Ishikawa (cell line): ENCODE measurements at regions not wholly inside any gene's neighbourhood (a gene's known extent, or its start where the extent isn't known, plus 50 kb on each side); places are given as distances from the start of the nearest gene placed in this dataset.

Experiments used
- CEBPB ChIP-seq: IDR thresholded peaks from 2 replicates; pipeline ENCODE4 v1.6.1; 2012
- CREB1 ChIP-seq: IDR thresholded peaks from 2 replicates; pipeline ENCODE4 v1.6.1; 2012; ENCODE audit warnings: low read depth
- EGR1 ChIP-seq: IDR thresholded peaks from 2 replicates; pipeline ENCODE4 v1.6.1; 2012
- EP300 ChIP-seq: IDR thresholded peaks from 2 replicates; pipeline ENCODE4 v1.6.1; 2012; ENCODE audit warnings: borderline replicate concordance
- FOXM1 ChIP-seq: IDR thresholded peaks from 2 replicates; pipeline ENCODE4 v1.6.1; 2012; ENCODE audit warnings: low read depth, borderline replicate concordance
- NFIC ChIP-seq: IDR thresholded peaks from 2 replicates; pipeline ENCODE4 v1.6.1; 2012
- RAD21 ChIP-seq: IDR thresholded peaks from 2 replicates; pipeline ENCODE4 v1.6.1; 2012; ENCODE audit warnings: low read depth
- TAF1 ChIP-seq: IDR thresholded peaks from 2 replicates; pipeline ENCODE4 v1.6.1; 2012; ENCODE audit warnings: low read depth, mild to moderate bottlenecking
- TCF12 ChIP-seq: IDR thresholded peaks from 2 replicates; pipeline ENCODE4 v1.6.1; 2012; ENCODE audit warnings: low read depth
- TEAD4 ChIP-seq: IDR thresholded peaks from 2 replicates; pipeline ENCODE4 v1.6.1; 2012
- YY1 ChIP-seq: IDR thresholded peaks from 2 replicates; pipeline ENCODE4 v1.6.1; 2012; ENCODE audit warnings: low read depth
- ZBTB7A ChIP-seq: IDR thresholded peaks from 2 replicates; pipeline ENCODE4 v1.6.1; 2012; ENCODE audit warnings: low read depth
- TF ChIP-seq, protein P1 (sequence below): IDR thresholded peaks from 2 replicates; pipeline ENCODE4 v1.6.1; 2012
- TF ChIP-seq, protein P2 (sequence below): IDR thresholded peaks from 2 replicates; pipeline ENCODE4 v1.6.1; 2012
- TF ChIP-seq, protein P3 (sequence below): IDR thresholded peaks from 2 replicates; pipeline ENCODE4 v1.6.1; 2012; ENCODE audit warnings: low read depth, mild to moderate bottlenecking

DNA sequence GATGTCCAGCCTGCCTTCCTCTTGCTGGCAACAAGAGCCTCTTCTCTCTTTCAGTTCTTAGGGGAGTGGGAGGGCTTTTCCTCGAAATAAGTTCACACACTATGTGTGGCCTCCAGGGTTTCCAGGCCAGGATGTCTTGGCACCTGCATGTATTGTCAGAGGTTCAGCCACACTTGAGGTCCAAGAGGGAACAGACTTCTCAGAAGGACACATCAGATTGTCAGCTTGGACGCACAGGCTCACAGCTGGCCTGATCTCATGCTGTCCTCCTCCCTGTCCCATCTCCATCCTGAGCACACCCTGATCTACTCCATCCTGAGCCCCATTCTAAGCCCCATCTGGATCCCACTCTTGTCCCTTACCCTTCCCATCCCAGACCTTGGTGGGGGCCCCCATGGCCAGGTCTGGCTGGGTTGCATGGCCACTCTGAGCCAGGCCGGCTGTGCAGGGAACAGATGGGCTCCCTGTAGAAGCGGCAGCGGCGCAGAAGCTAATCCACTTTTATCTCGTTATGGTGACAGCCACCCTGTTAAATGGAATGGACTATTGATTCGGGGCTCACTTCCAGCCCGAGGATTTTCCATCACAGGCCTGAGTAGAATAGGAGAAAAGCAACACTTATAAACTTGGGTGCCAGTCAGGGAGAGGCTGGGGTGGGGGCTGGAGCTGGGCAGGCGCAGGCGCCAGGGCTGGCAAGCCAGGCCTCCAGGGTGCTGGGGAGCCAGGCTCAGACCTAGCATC lies 85.1 kb upstream of the CSF3R start:
- TF ChIP-seq TCF12: no peak
- TF ChIP-seq CREB1: no peak
- TF ChIP-seq, protein P1, sequence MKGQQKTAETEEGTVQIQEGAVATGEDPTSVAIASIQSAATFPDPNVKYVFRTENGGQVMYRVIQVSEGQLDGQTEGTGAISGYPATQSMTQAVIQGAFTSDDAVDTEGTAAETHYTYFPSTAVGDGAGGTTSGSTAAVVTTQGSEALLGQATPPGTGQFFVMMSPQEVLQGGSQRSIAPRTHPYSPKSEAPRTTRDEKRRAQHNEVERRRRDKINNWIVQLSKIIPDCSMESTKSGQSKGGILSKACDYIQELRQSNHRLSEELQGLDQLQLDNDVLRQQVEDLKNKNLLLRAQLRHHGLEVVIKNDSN: no peak
- no peak for TF ChIP-seq ZBTB7A
- no peak for TF ChIP-seq CEBPB
- no peak for TF ChIP-seq TEAD4
- TF ChIP-seq EP300: no peak
- TF ChIP-seq, protein P2, sequence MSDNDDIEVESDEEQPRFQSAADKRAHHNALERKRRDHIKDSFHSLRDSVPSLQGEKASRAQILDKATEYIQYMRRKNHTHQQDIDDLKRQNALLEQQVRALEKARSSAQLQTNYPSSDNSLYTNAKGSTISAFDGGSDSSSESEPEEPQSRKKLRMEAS: no peak
- TF ChIP-seq, protein P3, sequence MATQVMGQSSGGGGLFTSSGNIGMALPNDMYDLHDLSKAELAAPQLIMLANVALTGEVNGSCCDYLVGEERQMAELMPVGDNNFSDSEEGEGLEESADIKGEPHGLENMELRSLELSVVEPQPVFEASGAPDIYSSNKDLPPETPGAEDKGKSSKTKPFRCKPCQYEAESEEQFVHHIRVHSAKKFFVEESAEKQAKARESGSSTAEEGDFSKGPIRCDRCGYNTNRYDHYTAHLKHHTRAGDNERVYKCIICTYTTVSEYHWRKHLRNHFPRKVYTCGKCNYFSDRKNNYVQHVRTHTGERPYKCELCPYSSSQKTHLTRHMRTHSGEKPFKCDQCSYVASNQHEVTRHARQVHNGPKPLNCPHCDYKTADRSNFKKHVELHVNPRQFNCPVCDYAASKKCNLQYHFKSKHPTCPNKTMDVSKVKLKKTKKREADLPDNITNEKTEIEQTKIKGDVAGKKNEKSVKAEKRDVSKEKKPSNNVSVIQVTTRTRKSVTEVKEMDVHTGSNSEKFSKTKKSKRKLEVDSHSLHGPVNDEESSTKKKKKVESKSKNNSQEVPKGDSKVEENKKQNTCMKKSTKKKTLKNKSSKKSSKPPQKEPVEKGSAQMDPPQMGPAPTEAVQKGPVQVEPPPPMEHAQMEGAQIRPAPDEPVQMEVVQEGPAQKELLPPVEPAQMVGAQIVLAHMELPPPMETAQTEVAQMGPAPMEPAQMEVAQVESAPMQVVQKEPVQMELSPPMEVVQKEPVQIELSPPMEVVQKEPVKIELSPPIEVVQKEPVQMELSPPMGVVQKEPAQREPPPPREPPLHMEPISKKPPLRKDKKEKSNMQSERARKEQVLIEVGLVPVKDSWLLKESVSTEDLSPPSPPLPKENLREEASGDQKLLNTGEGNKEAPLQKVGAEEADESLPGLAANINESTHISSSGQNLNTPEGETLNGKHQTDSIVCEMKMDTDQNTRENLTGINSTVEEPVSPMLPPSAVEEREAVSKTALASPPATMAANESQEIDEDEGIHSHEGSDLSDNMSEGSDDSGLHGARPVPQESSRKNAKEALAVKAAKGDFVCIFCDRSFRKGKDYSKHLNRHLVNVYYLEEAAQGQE: no peak
- no peak for TF ChIP-seq FOXM1
- no peak for TF ChIP-seq EGR1
- TF ChIP-seq RAD21: no peak
- TF ChIP-seq TAF1: no peak
- no peak for TF ChIP-seq NFIC
- TF ChIP-seq YY1: no peak

DNA sequence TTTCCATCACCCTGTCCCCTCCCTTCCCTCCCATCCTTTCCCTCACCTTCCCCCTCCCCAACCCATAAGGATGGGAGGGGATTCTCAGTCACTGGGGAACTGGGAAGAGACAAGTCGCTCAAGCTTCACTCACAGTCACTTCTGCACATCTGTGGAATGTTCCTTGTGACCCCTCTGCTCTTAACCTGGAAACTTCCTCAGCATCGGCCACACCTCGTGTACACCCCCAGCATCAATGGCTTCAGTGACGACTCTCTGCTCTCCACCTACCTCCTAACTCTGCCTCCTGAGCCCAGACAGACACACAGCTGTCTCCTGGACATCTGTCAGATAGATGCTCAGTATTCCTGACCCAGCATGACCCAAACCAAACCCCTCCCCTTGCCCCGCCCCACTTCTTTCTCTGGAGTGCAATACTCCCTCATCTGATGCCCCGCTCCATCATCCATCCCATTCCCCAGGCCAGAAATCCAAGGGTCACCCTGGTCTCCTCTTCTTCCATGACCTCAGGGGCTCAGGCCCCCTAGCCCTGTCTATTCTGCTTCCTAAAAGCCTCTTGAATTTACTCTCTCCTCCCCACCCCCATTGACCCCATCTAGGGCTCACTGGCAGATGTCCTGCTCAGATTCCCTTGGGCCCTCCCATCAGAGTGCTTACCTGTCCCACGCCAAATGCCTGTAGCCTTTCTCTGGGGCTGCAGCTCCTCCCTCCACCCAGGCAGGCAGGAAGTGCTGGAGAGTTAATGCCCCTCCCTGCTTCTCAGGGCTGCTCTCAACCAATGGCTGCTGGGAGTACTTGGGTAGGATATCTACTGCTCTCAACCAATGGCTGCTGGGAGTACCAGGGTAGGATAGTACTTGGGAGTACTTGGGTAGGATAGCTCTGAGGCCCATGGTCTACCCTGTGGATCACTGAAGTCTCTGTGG lies 83.1 kb upstream of the CSF3R start:
- TF ChIP-seq CREB1: no peak
- no peak for TF ChIP-seq ZBTB7A
- no peak for TF ChIP-seq EGR1
- no peak for TF ChIP-seq CEBPB

DNA sequence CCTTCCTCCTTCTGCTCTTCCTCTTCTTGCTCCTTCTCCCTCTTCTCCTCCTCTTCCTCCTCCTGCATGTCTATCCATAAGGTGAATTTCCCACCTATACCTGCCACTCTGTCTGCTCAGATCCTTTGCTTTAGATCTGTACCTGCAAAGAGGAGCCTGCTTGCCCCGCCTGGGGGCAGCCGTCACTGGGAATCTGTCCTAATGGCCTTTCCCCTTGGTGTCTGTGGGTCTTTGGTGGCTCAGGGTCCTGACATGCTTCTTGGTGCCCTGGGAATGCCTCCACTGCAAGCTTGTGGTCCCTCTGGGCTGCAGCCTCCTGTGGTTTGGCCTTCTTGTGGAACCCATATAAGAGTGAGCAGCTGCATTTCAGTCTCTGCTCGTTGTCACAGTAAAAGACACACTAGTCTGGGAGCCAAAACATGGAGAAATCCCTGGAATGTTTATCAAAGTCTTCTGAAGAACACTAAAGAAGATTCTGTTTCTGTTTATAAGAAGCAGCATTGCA lies 79.5 kb upstream of the CSF3R start:
- no peak for TF ChIP-seq CEBPB
- no peak for TF ChIP-seq EP300
- no peak for TF ChIP-seq ZBTB7A
- TF ChIP-seq TAF1: no peak
- TF ChIP-seq, protein P3: no peak
- TF ChIP-seq, protein P2: no peak
- no peak for TF ChIP-seq RAD21
- TF ChIP-seq, protein P1: no peak

DNA sequence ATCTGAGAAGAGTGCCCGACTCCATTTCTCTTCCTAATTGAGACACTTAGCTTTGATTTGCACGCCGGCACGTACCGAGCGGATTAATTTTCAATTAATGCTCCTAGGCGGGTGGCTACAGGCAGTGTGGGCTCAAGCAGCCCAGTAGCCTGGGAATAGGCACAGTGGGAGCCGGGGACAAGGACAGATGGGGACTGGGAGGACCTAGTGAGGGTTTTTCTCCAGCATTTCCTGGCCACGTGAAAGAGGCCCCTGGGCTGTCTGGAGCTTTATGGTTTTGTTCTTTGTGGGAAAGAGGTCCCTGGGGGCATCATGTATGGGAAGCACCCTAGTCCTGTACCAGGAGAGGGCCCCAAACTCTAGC lies 78.6 kb upstream of the CSF3R start:
- TF ChIP-seq YY1: no peak
- TF ChIP-seq, protein P2: no peak
- TF ChIP-seq, protein P1: no peak
- TF ChIP-seq EGR1: no peak
- TF ChIP-seq ZBTB7A: no peak
- TF ChIP-seq CEBPB: no peak
- no peak for TF ChIP-seq FOXM1

DNA sequence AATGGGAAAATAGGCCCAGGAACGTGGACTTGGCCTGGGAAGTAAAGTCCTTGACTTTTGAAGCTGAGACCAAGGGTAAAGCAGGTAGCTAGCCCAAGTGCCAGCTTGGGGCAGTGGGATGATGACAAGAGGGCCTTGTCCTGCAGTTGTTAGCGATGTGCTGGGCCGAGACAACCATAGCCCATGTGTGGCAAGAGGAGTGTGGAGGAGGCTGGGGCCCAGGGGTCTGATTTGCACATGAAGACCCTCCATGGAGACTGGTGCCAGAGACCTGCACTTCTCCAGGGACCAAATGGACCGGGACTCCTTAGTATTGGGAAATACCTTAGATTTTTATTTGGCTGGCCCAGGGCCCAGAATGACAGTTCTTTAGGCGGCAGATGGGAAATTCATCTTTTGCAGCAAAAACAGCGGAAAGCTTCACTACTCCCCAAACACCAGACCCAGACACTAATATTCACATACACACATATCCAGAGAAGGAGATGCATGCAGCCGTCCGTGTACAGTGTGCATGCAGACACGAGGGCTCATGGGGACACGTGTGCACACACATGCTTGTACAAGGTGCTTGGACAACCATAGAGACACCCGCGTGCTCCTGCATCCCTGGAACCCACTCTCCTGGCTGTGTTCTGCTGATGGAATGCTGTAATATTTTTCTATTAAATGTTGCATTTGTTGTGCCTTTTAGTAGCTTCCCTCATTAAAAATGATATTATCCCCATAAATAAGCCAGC lies 78.1 kb upstream of the CSF3R start:
- TF ChIP-seq EP300 (no peak), RAD21 (no peak), EGR1 (no peak), CREB1 (no peak), TAF1 (no peak), ZBTB7A (no peak), TCF12 (no peak), FOXM1 (no peak), NFIC (no peak), YY1 (no peak), CEBPB (no peak), TEAD4 (no peak)
- TF ChIP-seq, protein P1: no peak
- TF ChIP-seq, protein P2: no peak
- TF ChIP-seq, protein P3: no peak
